VCaP (cell line): ENCODE measurements at regions not wholly inside any gene's neighbourhood (a gene's known extent, or its start where the extent isn't known, plus 50 kb on each side); places are given as distances from the start of the nearest gene placed in this dataset.
"Not testable (repeated sequence)": the region's sequence is repeated elsewhere in the genome, so short reads cannot be mapped to it uniquely, and the experiment has no call there.

Source experiments
- H3K27ac ChIP-seq: fragments of 450-650 bp; 2 replicates; pipeline ENCODE4 v1.5.1; 2017
- CTCF ChIP-seq: fragments of 450-650 bp; conservative IDR thresholded peaks from 2 replicates; pipeline ENCODE4 v1.5.1; 2017; ENCODE audit warnings: mild to moderate bottlenecking, moderate library complexity

- no peak for TF ChIP-seq CTCF
- H3K27ac ChIP-seq: no peak overlapping the region
Observed at GRCh38 chr3:191715585-191715984, 254.6 kb downstream of the PYDC2 start.

- no peak for TF ChIP-seq CTCF
- no peak overlapping the region for H3K27ac ChIP-seq
Observed at GRCh38 chr3:191721390-191721861, 260.5 kb downstream of the PYDC2 start.

GRCh38 chr3:191721990-191722389 is 261.0 kb downstream of the PYDC2 start:
- H3K27ac ChIP-seq: no peak overlapping the region
- TF ChIP-seq CTCF: no peak

DNA sequence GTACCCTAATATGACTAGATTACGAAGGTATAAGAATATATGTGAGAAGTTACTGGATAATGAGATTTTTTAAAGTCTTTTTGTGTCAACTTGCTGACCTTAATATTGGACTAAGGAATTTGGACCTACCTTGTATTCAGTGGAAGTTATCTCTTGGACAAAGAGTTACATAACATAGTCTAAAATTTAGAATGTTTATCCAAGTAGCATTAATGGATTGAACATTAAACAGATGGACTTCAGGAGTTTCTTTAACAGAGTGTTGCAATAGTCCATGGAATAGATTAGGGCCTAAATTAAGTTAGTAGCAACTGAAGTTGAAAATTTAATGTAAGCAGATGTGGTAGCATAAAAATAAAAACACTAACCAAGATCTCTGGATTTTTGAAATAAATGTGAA is 266.4 kb downstream of the PYDC2 start:
- H3K27ac ChIP-seq: no peak overlapping the region
- TF ChIP-seq CTCF: no peak

DNA sequence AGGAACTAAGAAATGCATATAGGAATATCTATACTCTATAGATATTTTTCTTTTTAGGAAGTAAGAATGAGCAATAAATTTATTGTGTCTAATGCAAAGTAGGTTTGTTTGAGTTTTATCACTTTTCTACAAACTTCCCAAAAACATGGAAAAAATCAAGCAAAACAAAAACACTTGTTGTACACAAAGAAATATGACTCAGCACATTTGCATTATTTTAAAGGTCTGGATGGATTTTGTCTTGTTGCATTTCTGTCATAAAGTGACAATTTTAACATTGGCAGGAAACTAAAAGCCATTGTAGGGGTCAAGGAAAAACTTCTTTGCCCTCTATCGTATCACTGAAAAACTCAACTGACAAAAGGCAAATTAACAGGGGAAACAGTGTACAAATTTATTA is 267.2 kb downstream of the PYDC2 start:
- no peak overlapping the region for H3K27ac ChIP-seq
- TF ChIP-seq CTCF: no peak

DNA sequence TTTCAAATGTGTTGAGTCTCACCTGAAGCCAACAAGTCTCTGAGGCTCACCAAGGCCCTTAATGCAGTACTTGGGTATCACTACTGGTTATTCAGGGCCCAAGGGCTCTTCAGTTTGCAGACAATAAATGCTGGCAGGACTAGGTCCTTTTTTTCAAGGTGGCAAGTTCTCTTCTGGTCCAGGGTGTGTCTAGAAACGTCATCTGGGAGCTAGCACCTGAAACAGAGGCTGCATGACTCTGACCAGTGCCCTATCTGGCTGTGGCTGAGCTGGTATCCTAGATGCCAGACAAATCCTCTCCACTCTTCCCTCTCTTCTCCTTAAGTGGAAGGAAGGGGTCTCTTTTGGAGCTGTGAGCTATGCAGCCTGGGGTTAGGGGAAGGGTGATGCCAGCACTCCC is 276.8 kb downstream of the PYDC2 start:
- TF ChIP-seq CTCF: no peak
- H3K27ac ChIP-seq: no peak overlapping the region

GRCh38 chr3:191740712-191741111 is 279.7 kb downstream of the PYDC2 start:
- no peak overlapping the region for H3K27ac ChIP-seq
- no peak for TF ChIP-seq CTCF

DNA sequence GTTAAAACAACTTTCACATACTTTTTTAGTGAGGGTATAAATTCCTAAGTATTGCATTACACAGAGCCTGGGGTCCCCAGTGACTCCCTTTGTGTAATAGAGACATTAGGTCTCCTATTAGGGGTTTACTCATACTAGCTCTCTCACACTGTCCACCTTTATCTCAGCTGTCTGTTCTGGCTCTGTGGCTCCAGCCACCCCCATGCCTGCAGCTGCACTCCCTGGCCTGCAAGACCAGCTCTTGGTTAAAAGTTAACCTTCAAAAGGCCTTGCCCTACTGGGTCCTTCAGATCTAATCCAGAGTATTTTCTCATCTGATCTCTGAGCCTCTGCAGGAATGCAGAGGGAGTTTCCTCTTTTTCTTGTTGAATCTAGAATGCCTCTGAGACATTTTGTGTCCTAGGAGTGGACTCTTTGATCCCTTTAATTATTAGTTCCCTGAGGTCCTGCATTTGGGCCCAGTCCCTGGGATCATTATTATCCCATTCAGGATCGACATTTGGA is 280.9 kb downstream of the PYDC2 start:
- not testable (repeated sequence) for H3K27ac ChIP-seq
